HEK293T (cell line): ENCODE measurements at regions not wholly inside any gene's neighbourhood (a gene's known extent, or its start where the extent isn't known, plus 50 kb on each side); places are given as distances from the start of the nearest gene placed in this dataset.

Source experiments
- FOXA1 ChIP-seq: fragments of 450-650 bp; IDR thresholded peaks from 2 replicates; pipeline ENCODE4 v1.6.1; 2016; ENCODE audit warnings: mild to moderate bottlenecking
- FOXK2 ChIP-seq: fragments of 450-650 bp; IDR thresholded peaks from 2 replicates; pipeline ENCODE4 v1.6.1; 2016; ENCODE audit warnings: mild to moderate bottlenecking

- TF ChIP-seq FOXK2 (no peak), FOXA1 (no peak)
Observed at GRCh38 chr11:128324531-128325141, 262.7 kb downstream of the ETS1 start.
